SH-SY5Y (cell line): ENCODE measurements at regions not wholly inside any gene's neighbourhood (a gene's known extent, or its start where the extent isn't known, plus 50 kb on each side); places are given as distances from the start of the nearest gene placed in this dataset.

Experiments
- GATA2 ChIP-seq: IDR thresholded peaks from 2 replicates; pipeline ENCODE4 v1.6.1; 2011; ENCODE audit warnings: mild to moderate bottlenecking, low read depth, low read length
- GATA3 ChIP-seq: IDR thresholded peaks from 2 replicates; pipeline ENCODE4 v1.6.1; 2011; ENCODE audit warnings: low read depth, mild to moderate bottlenecking, low read length, moderate library complexity

DNA sequence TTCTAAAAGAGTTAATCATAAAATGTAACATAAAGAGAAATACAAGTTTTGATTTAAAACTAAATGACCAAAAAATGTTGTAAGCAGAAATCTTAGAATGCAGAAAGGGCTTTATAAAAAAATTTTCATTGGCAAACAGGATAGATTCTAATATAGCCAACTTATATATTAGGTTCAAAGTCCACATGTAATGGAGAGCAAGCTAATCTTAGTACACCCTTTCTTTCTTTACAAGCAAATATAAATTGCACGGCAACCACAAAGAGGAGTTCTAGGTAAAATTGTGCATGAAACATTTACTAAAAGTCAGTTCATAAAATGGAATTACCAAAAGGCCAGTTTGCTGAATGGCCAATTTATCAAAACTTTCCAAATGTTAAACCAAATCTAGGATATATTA, 130.6 kb downstream of the NOL4 start:
- TF ChIP-seq GATA2 (no peak), GATA3 (no peak)

GRCh38 chr18:34092796-34093195, 131.9 kb downstream of the NOL4 start:
- TF ChIP-seq GATA3 (no peak), GATA2 (no peak)

DNA sequence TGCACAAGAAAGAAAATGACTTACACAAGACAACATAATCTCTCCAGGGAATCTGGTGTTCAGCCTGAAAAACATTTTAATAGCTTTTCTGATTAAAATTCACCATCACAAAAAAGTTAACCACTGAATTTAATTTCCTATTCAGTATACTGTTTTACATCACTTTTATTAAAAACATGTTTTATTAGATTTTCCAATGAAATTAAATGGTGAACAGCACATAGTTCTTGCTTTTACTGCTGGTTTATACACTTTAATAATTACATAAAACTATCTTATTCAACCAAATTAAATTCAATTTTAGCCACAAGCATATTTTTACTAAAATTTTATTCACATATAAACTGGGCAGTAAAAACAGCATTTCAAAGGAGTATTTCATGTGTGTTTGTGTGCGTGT, 138.3 kb downstream of the NOL4 start:
- no peak for TF ChIP-seq GATA2

DNA sequence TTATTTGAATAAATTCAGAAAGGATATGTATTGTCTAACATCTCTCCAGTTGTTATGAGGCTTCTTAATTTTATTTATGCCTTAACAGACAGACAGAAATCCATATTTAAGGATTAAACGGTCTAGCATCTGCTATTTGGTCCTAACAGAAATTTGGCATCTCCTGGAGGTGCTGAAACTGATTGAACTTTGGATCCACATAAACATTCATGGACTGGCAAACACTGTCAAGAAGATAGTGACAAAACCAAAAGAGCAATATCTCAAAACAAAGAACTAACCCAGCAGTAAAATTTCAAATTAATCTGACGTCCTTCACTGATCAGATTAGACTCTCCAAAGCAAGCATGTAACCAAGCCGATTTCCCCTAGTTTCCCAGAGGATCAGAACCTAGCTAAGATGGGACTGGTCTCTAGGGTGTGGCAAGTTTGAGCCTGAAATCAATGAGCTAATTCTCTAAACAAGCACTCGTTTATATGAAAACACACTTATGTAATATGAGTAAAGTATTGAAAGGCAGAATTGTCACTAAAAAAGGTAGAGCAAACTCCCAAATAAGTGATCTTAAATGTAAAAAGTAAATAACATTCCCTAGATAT, 139.5 kb downstream of the NOL4 start:
- no peak for TF ChIP-seq GATA2
- no peak for TF ChIP-seq GATA3

GRCh38 chr18:34084635-34085034, 140.1 kb downstream of the NOL4 start:
- TF ChIP-seq GATA3 = no peak
- TF ChIP-seq GATA2 = no peak

DNA sequence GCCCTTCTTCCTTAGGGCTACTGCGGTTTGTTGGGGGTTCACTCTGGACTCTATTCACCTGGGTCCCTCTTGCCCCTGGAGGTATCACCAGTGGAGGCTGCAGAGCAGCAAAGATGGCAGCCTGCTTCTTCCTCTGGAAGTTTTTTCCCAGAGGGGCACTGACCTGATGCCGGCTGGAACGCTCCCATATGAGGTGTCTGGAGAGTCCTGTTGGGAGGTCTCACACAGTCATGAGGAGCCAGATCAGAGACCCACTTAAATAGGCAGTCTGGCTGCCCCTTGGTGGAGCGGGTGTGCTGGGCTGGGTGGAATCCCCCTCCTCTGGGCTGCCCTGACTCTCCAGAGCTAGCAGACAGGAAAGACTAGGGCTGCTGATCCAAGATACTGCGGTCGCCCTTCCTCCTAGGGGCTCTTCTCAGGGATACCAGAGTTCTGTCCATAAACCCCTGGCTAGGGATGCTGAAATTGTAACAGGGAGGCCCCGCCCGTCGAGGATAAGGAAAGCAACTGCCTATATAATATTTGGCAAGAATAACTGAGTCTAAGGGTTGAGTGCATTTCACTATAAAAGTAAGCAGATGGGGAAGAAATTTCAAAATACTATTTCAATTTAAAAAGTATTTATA, 140.7 kb downstream of the NOL4 start:
- no peak for TF ChIP-seq GATA3
- TF ChIP-seq GATA2 = no peak

DNA sequence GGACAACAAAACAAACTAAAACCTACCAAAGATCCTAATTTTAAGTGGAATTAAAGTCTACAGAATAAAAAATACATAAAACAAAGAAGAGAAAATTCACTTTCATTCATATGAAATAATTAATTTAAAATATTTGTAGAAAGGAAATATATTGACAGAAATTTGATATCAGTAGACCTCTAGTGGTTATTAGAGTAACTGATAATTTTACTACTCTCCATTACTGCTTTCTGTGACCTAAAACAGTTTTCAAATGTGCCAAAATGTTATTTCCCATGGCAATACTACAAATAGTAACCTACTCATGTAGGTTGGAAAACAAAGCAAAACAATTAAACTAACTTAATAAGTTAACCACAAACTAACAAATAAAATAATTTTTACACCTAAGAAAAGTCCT, 147.1 kb downstream of the NOL4 start:
- no peak for TF ChIP-seq GATA3
- no peak for TF ChIP-seq GATA2

- TF ChIP-seq GATA3 (no peak), GATA2 (no peak)
Observed at GRCh38 chr18:34075963-34076860, 148.5 kb downstream of the NOL4 start.

DNA sequence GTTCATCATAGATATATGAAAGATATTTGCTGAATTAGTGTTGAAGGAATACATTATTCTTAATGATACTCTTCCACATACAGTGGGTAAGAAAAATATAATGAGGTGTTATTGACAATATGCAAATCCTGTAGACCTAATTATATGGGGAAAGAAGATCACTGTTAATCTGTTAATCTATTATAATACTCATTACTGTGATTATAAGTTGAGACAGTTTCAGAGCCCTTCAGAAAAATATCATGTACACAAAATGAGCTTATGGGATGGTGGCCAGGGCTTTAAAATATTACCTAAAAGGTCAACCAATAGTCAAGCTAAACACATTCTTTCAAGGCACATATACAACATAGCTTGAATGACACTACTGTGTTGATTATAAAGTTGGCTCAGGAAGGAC, 163.5 kb downstream of the NOL4 start:
- no peak for TF ChIP-seq GATA3
- TF ChIP-seq GATA2 = no peak

DNA sequence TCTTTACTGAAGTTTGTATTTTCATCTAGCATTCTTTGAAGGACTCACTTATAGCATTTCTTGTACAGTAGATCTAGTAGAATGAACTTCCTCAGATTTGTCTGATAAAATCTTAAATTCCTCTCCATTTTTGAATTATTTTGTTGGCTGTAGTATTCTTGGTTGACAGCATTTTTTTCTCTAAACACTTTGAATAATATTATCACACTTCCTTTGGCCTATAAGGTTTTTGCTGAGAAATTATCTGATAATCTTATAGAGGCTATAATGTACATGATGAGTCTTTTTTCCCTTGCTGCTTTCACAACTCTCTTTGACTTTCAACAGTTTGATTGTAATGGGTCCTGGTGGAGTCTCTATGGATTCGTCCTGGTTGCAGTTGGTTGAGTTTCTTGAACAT, 169.5 kb downstream of the NOL4 start:
- no peak for TF ChIP-seq GATA3
- TF ChIP-seq GATA2 = no peak

DNA sequence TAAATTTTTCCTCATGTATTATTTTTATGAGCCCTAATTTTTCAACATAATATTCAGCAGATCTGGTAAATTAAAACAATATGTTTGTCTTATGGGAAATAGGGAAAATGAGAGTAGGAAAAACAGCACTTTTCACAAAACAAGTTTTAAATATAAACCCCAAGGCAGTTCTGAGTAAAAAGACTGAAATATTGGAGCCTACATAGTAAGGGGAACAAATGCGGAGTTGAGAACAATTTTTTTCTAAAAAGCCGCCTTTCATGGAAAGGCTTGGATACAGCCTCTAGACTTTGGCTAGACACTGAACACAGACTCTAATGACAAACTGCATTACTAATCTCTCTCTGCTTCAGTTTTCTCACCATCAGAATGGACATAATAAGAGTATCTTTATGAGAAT, 174.1 kb downstream of the NOL4 start:
- TF ChIP-seq GATA3 = no peak
- TF ChIP-seq GATA2 = no peak

DNA sequence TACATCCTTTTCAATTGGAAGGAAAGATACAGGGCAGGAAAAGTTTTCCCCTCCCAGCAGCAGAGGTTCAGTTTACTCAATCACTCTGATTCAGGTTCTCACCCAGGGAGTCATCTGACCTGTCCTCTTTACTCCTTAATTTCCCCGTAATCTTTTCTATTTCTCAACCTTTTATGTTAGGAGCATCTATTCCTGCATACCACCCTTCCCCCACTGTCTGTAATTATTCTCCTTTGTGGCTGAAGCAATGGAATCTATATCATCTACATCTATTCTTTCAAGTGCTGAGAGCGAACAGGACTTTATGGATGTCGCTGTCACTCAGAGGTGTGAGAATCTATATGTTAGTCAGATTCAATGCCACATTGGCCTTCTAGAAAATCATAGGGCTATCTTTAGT, 175.2 kb downstream of the NOL4 start:
- no peak for TF ChIP-seq GATA3
- TF ChIP-seq GATA2 = no peak

DNA sequence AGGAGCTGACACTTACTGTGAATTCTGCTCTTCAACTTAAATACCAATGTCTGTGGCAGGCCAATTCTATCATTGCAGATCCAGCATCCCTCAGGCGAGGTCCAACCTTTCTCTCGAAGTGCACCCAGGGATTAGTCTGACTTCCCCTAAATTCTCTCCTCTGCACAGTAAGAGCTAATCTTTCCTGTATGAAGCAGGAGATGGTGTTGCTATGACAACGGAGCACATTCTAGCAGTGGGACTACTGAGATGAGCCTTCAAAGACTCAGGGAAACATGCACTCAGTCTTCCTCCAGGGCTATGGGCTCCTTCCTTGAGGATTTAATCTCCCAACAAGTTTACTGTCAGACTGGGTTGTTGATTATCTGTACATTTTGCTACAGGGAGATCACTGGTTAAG, 176.3 kb downstream of the NOL4 start:
- TF ChIP-seq GATA2 = no peak
- TF ChIP-seq GATA3 = no peak

GRCh38 chr18:34042423-34043146, 182.1 kb downstream of the NOL4 start:
- TF ChIP-seq GATA3 (no peak), GATA2 (no peak)

DNA sequence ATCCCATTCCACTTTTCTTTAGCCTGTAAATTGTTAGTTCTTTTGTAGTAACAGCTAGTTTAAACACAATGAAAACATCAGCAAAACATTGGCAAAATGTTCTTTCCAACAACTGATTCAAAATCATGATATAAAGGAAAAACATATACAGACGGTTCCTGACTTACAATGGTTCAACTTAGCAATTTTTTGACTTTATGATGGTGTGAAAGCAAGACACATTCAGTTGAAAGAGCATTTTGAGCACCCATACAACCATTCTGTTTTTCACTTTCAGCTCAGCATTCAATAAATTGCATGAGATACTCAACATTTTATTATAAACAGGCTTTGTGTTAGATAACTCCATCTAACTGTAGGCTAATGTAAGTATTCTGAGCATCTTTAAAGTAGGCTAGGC, 185.1 kb downstream of the NOL4 start:
- TF ChIP-seq GATA3 = no peak
- no peak for TF ChIP-seq GATA2
